ENCODE measurements at regions not wholly inside any gene's neighbourhood (a gene's known extent, or its start where the extent isn't known, plus 50 kb on each side); places are given as distances from the start of the nearest gene placed in this dataset.

GRCh38 chr5:38752622-38753021 lies 93.2 kb upstream of the OSMR start:
- TF ChIP-seq CTCF (IDR thresholded peaks at IDR 0.05; ENCODE audit: low read depth, low read length, missing control alignments), result no peak
- no peak for DNase-seq (ENCODE audit: extremely low read depth, low read depth)
- no peak overlapping the region for H3K4me3 ChIP-seq (replicated peaks; ENCODE audit: low read depth, low read length)

DNA sequence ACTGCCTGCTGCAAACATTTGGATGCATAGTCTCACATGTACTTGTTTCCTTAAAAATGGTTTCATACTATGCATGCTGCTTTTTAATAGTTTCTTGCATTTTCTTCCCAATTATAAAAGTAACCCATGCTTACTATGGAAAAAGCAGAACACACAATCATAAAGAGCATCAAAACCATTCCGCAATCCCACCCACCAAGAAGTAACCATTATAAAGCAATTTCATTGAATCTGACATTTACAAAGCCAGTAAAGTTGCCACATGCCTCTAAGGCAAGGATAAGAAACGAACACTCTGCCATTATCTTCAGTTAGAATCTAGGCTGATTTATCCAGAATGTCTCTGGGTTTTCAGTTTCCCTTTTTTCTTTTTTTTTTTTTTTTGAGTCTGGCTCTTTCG lies 92.7 kb upstream of the OSMR start:
- DNase-seq (ENCODE audit: extremely low read depth, low read depth), result no peak
- TF ChIP-seq CTCF (IDR thresholded peaks at IDR 0.05; ENCODE audit: low read depth, low read length, missing control alignments), result no peak
- no peak overlapping the region for H3K4me3 ChIP-seq (replicated peaks; ENCODE audit: low read depth, low read length)

GRCh38 chr5:38753776-38754175 lies 92.0 kb upstream of the OSMR start:
- H3K4me3 ChIP-seq (replicated peaks; ENCODE audit: low read depth, low read length), result no peak overlapping the region
- no peak for TF ChIP-seq CTCF (IDR thresholded peaks at IDR 0.05; ENCODE audit: low read depth, low read length, missing control alignments)
- no peak for DNase-seq (ENCODE audit: extremely low read depth, low read depth)

- DNase-seq (ENCODE audit: extremely low read depth, low read depth), result no peak
- no peak for TF ChIP-seq CTCF (IDR thresholded peaks at IDR 0.05; ENCODE audit: low read depth, low read length, missing control alignments)
Measured at GRCh38 chr5:38755181-38755580, 90.6 kb upstream of the OSMR start.

GRCh38 chr5:38756068-38756467 lies 89.7 kb upstream of the OSMR start:
- H3K4me3 ChIP-seq (replicated peaks; ENCODE audit: low read depth, low read length), result no peak overlapping the region
- TF ChIP-seq CTCF (IDR thresholded peaks at IDR 0.05; ENCODE audit: low read depth, low read length, missing control alignments), result no peak
- no peak for DNase-seq (ENCODE audit: extremely low read depth, low read depth)

More at GRCh38 chr5:38755181-38755580, 90.6 kb upstream of the OSMR start:
- H3K4me3 ChIP-seq (replicated peaks; ENCODE audit: low read depth, low read length), result no peak overlapping the region

DNA sequence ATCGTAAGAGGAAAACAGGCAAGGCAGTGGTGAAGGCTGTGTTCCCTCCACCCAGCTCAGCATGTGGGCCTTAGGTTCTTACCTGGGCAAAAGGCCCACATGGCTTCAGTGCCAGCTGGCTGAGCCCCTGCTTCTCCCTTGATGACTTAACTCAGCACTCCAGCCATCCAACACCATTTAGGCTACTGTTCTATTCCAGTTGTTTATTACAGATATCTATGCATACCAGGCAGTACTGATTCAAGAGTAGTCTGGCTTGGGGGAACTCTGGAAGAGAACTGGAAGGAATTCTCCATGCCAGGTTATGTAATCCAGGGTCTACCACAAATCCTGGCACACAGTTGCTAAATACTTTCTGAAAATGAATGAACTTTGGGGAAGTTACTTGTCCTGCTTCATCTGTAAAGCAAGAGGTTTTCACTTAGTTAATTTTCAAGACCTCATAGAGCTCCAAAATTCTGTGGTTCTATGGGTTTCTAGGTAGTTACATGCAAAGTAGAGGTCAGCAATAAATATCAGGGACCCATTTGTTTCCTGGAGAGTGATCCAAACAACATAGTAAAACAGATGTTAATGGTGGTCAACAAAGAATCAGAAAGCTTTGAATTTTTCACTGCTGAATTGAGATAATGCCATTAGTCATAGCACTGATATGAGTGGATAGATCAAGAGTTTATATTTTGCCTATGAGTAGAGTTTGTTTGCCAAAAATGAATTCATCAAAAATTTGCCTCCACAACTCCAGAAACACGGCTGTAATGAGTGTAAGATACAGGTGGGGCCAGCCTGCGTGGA lies 88.2 kb upstream of the OSMR start:
- no peak for TF ChIP-seq CTCF (IDR thresholded peaks at IDR 0.05; ENCODE audit: low read depth, low read length, missing control alignments)
- H3K4me3 ChIP-seq (replicated peaks; ENCODE audit: low read depth, low read length), result no peak overlapping the region
- DNase-seq (ENCODE audit: extremely low read depth, low read depth), result no peak
